GM12878 (cell line): ENCODE measurements at regions not wholly inside any gene's neighbourhood (a gene's known extent, or its start where the extent isn't known, plus 50 kb on each side); places are given as distances from the start of the nearest gene placed in this dataset.
A peak's percentile ranks its signal among the peaks of the same experiment; 100 is the strongest.

Source experiments
- ATAC-seq: fragments of 200-7000 bp; cut with Tn5 transposase; 3 replicates; pipeline ENCODE4 v1.9.1; 2020; ENCODE audit warnings: mild to moderate bottlenecking, moderate library complexity
- BruUV-seq: library from RNA; stranded (reverse); fragments of 400-500 nt; replicated peaks from 2 replicates; lab custom pipeline; 2021; lab: Mats Ljungman, UMichigan
- CTCF ChIA-PET: fragments of 300-600 bp; sonication (Branson Sonifier 250); formaldehyde crosslinking; extraction: SDS; loops from one replicate; lab custom pipeline; 2021; ENCODE audit warnings: inconsistent platforms; lab: Yijun Ruan, JAX
- POLR2A ChIA-PET: fragments of 350-600 bp; formaldehyde crosslinking; extraction: SDS; loops from one replicate; lab custom pipeline; 2021; ENCODE audit warnings: inconsistent platforms; lab: Charles Lee
- RAD21 ChIA-PET: fragments of 300-600 bp; sonication (Branson Sonifier 250); formaldehyde crosslinking; loops from one replicate; lab custom pipeline; 2023; ENCODE audit warnings: antibody characterized with exemption; ENCODE audit not compliant: unreplicated experiment; lab: Charles Lee
- SMC1A ChIA-PET: fragments of 300-600 bp; sonication (Branson Sonifier 250); formaldehyde crosslinking; loops from one replicate; lab custom pipeline; 2023; ENCODE audit not compliant: unreplicated experiment, uncharacterized antibody; lab: Charles Lee
- DNase-seq: peaks from one replicate; pipeline ENCODE4 v3.0.0-alpha.2; 2011; ENCODE audit warnings: low read depth, low spot score
- FAIRE-seq: peaks from 3 replicates; lab custom pipeline; 2011; peaks lifted over from hg19 to GRCh38; lab: Jason Lieb, UNC
- H2AFZ ChIP-seq: 2 replicates; pipeline ENCODE4 v1.6.0; 2011; ENCODE audit warnings: low read depth, low read length, control low read depth; ENCODE audit not compliant: control insufficient read depth
- H3K27ac ChIP-seq: 2 replicates; pipeline ENCODE4 v1.5.1; 2011; ENCODE audit warnings: control low read depth; ENCODE audit not compliant: control insufficient read depth, insufficient read depth
- H3K27me3 ChIP-seq, 2 experiments: replicated peaks in 1 of 2; 2 replicates each; pipeline versions ENCODE4 v1.6.0 to v1.6.1; 2011; ENCODE audit warnings: low read length in 1 of 2; ENCODE audit not compliant: control insufficient read depth in 2 of 2, insufficient read depth in 2 of 2
- H3K36me3 ChIP-seq, 2 experiments: 2 replicates each; pipeline ENCODE4 v1.5.1; 2011; ENCODE audit warnings: low read length in 1 of 2; ENCODE audit not compliant: control insufficient read depth in 2 of 2, insufficient read depth in 2 of 2
- H3K4me1 ChIP-seq: 2 replicates; pipeline ENCODE4 v1.6.1; 2011; ENCODE audit warnings: mild to moderate bottlenecking, low read length, moderate library complexity, mixed read lengths; ENCODE audit not compliant: control insufficient read depth, insufficient read depth
- H3K4me2 ChIP-seq: 2 replicates; pipeline ENCODE4 v1.6.0; 2011; ENCODE audit warnings: control low read depth; ENCODE audit not compliant: control insufficient read depth, insufficient read depth
- H3K4me3 ChIP-seq: fragments of 200-600 bp; sonication (generic); 2 replicates; pipeline ENCODE4 v1.5.1; 2016
- H3K79me2 ChIP-seq: 2 replicates; pipeline ENCODE4 v1.6.0; 2011; ENCODE audit warnings: low read length; ENCODE audit not compliant: control insufficient read depth, insufficient read depth
- H3K9ac ChIP-seq: 2 replicates; pipeline ENCODE4 v1.8.0; 2011; ENCODE audit warnings: low read length, control low read depth, mixed read lengths; ENCODE audit not compliant: control insufficient read depth, insufficient read depth
- H3K9me3 ChIP-seq: replicated peaks from 3 replicates; pipeline ENCODE4 v1.5.1; 2011; ENCODE audit warnings: mild to moderate bottlenecking, low read length; ENCODE audit not compliant: control insufficient read depth, insufficient read depth
- H4K20me1 ChIP-seq: 2 replicates; pipeline ENCODE4 v1.6.0; 2011; ENCODE audit not compliant: control insufficient read depth, insufficient read depth
- ATF7 ChIP-seq: fragments of 450-650 bp; IDR thresholded peaks from 2 replicates; pipeline ENCODE4 v1.6.1; 2016; ENCODE audit warnings: low read depth, mild to moderate bottlenecking
- HCFC1 ChIP-seq: fragments of 150-350 bp; IDR thresholded peaks from 2 replicates; pipeline ENCODE4 v1.6.1; 2014; ENCODE audit warnings: low read length
- MEF2B ChIP-seq: fragments of 450-650 bp; IDR thresholded peaks from 2 replicates; pipeline ENCODE4 v1.6.1; 2018; ENCODE audit warnings: mild to moderate bottlenecking, moderate library complexity; ENCODE audit not compliant: partially characterized antibody, poor library complexity, severe bottlenecking
- NR2C1 ChIP-seq: fragments of 450-650 bp; IDR thresholded peaks from 2 replicates; pipeline ENCODE4 v1.6.1; 2017; ENCODE audit warnings: antibody characterized with exemption, mild to moderate bottlenecking, moderate library complexity
- NR2C2 ChIP-seq: IDR thresholded peaks from 2 replicates; pipeline ENCODE4 v1.6.1; 2011; ENCODE audit warnings: borderline replicate concordance, low read depth; ENCODE audit not compliant: control insufficient read depth, insufficient read length
- POLR2A ChIP-seq: IDR thresholded peaks from 2 replicates; pipeline ENCODE4 v1.6.1; 2011; ENCODE audit warnings: low read depth, mild to moderate bottlenecking, low read length
- POU2F2 ChIP-seq: IDR thresholded peaks from 3 replicates; pipeline ENCODE4 v1.6.1; 2011; ENCODE audit warnings: low read depth, mild to moderate bottlenecking, low read length, borderline replicate concordance
- TARDBP ChIP-seq: IDR thresholded peaks from 2 replicates; pipeline ENCODE4 v1.6.1; 2016; ENCODE audit warnings: borderline replicate concordance
- ZNF217 ChIP-seq: fragments of 450-650 bp; IDR thresholded peaks from 2 replicates; pipeline ENCODE4 v1.6.1; 2017; ENCODE audit warnings: antibody characterized with exemption, mild to moderate bottlenecking
- ZNF384 ChIP-seq: IDR thresholded peaks from 2 replicates; pipeline ENCODE4 v1.6.1; 2012; ENCODE audit warnings: low read depth, mild to moderate bottlenecking, low read length, improper control_type of control experiment, borderline replicate concordance
- ZNF622 ChIP-seq: fragments of 450-650 bp; IDR thresholded peaks from 2 replicates; pipeline ENCODE4 v1.6.1; 2017; ENCODE audit warnings: mild to moderate bottlenecking, inconsistent platforms
- WGBS: methylation state at CpG from one replicate; pipeline ENCODE4 v1.1.6; 2016; ENCODE audit warnings: low lambda C conversion rate; ENCODE audit not compliant: insufficient replicate concordance, insufficient coverage; ENCODE audit errors: missing lambda C conversion rate; 5-methylcytosine and 5-hydroxymethylcytosine counted together
- in situ Hi-C: fragments of 300-500 bp; cut with MboI; formaldehyde crosslinking; loops from 9 replicates; pipeline ENCODE4 v1.14.3; 2018; ENCODE audit warnings: mixed read lengths
- intact Hi-C: fragments of 100-400 bp; cut with micrococcal nuclease; formaldehyde crosslinking; loops from one replicate; pipeline ENCODE4 v1.14.2; 2022; ENCODE audit not compliant: unreplicated experiment
- TF ChIP-seq, protein P1 (sequence below): fragments of 450-650 bp; IDR thresholded peaks from 2 replicates; pipeline ENCODE4 v1.6.1; 2018; ENCODE audit warnings: mild to moderate bottlenecking, low read depth, moderate library complexity; ENCODE audit not compliant: partially characterized antibody

DNA sequence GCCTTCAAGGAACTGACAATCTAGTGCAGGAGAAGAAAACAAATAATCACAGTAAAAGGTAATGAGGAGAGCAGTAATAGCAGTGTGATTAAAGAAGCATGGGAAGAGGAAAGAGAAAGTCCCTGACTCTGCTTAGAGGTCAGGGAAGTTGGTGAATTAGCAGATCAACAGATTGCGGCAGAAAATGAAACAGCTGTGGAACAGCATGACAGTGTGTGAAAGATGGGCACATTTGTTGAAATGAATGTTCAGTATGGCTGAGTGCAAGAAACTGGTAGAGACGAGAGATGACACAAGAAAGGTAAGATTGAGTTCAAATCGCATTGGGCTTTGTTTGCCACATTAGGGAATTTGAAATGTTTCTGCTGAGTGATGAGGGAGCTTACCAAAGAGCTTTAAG lies 63.7 kb upstream of the RASSF8 start:
- ATAC-seq, result peak; percentile 22; the same call in 1 of the 3 replicates

More for the DNA sequence above, 63.7 kb upstream of the RASSF8 start:
- H3K36me3 ChIP-seq, result no peaks in the 10 kb centered on the region
- DNase-seq (no peak), FAIRE-seq (no peak)
- no peak overlapping the region for H3K9ac ChIP-seq
- SMC1A ChIA-PET, result interaction anchor here (1.7 kb wide), 1 partner anchor 10 kb away, joined by 3 read pairs; no protein-coding TSS in a partner anchor
- no peaks in the 10 kb centered on the region for H3K79me2 ChIP-seq
- H4K20me1 ChIP-seq, result no peaks in the 10 kb centered on the region
- TF ChIP-seq NR2C1, result no peak
- no peak for TF ChIP-seq HCFC1
- no peak for TF ChIP-seq MEF2B
- no peak for TF ChIP-seq TARDBP
- TF ChIP-seq NR2C2, result no peak
- TF ChIP-seq, protein P1, sequence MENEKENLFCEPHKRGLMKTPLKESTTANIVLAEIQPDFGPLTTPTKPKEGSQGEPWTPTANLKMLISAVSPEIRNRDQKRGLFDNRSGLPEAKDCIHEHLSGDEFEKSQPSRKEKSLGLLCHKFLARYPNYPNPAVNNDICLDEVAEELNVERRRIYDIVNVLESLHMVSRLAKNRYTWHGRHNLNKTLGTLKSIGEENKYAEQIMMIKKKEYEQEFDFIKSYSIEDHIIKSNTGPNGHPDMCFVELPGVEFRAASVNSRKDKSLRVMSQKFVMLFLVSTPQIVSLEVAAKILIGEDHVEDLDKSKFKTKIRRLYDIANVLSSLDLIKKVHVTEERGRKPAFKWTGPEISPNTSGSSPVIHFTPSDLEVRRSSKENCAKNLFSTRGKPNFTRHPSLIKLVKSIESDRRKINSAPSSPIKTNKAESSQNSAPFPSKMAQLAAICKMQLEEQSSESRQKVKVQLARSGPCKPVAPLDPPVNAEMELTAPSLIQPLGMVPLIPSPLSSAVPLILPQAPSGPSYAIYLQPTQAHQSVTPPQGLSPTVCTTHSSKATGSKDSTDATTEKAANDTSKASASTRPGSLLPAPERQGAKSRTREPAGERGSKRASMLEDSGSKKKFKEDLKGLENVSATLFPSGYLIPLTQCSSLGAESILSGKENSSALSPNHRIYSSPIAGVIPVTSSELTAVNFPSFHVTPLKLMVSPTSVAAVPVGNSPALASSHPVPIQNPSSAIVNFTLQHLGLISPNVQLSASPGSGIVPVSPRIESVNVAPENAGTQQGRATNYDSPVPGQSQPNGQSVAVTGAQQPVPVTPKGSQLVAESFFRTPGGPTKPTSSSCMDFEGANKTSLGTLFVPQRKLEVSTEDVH, result no peak
- no peak for TF ChIP-seq POU2F2
- no peak for TF ChIP-seq ZNF622
- TF ChIP-seq POLR2A, result no peak
- no peak for TF ChIP-seq ATF7
- no peak for TF ChIP-seq ZNF217
- TF ChIP-seq ZNF384, result no peak
- H3K9me3 ChIP-seq, result no peaks in the 10 kb centered on the region; the same call in 2 of the 3 replicates
- in situ Hi-C loops (no loop called here), intact Hi-C loops (no loop called here)
- no peak overlapping the region for H2AFZ ChIP-seq
- RAD21 ChIA-PET, result no interaction called here
- WGBS, result 67% methylated on average over 3 of the region's 3 CpGs
- H3K4me2 ChIP-seq, result no peak overlapping the region
- no peak overlapping the region for H3K27ac ChIP-seq
- no peak overlapping the region for H3K4me3 ChIP-seq
- CTCF ChIA-PET, result no interaction called here
- POLR2A ChIA-PET, result no interaction called here
- BruUV-seq, result no TSS peak
- no peaks in the 10 kb centered on the region for H3K4me1 ChIP-seq
- H3K27me3 ChIP-seq, result 0 out of 4 replicates have a peak, but pooled peaks cover 0 to 1% of the 10 kb centered on the region in 2 experiments
